ENCODE measurements at regions not wholly inside any gene's neighbourhood (a gene's known extent, or its start where the extent isn't known, plus 50 kb on each side); places are given as distances from the start of the nearest gene placed in this dataset.

- H3K4me3 Mint-ChIP-seq (ENCODE audit: unreplicated experiment), result no peak overlapping the region
- no peaks in the 10 kb centered on the region for H3K9me3 Mint-ChIP-seq (ENCODE audit: unreplicated experiment)
- H3K27ac Mint-ChIP-seq (ENCODE audit: unreplicated experiment), result no peak overlapping the region
- H3K27me3 Mint-ChIP-seq (ENCODE audit: unreplicated experiment), result peaks cover 4% of the 10 kb centered on the region
- no peak for DNase-seq (ENCODE audit: low spot score)
- no peaks in the 10 kb centered on the region for H3K4me1 Mint-ChIP-seq (ENCODE audit: unreplicated experiment)
- H3K36me3 Mint-ChIP-seq (ENCODE audit: low read depth, unreplicated experiment), result no peaks in the 10 kb centered on the region
- no peak for TF ChIP-seq CTCF (IDR thresholded peaks at IDR 0.05; ENCODE audit: unreplicated experiment)
Observed at GRCh38 chr2:235149736-235150135, 197.9 kb downstream of the SH3BP4 start.

GRCh38 chr2:235151152-235151551, 199.3 kb downstream of the SH3BP4 start:
- Mint-ChIP-seq H3K9me3 (ENCODE audit: unreplicated experiment) (no peaks in the 10 kb centered on the region), H3K27ac (ENCODE audit: unreplicated experiment) (no peak overlapping the region), H3K27me3 (ENCODE audit: unreplicated experiment) (peaks cover 2% of the 10 kb centered on the region), H3K4me3 (ENCODE audit: unreplicated experiment) (no peak overlapping the region), H3K36me3 (ENCODE audit: low read depth, unreplicated experiment) (no peaks in the 10 kb centered on the region), H3K4me1 (ENCODE audit: unreplicated experiment) (no peaks in the 10 kb centered on the region)
- DNase-seq (ENCODE audit: low spot score), result no peak
- no peak for TF ChIP-seq CTCF (IDR thresholded peaks at IDR 0.05; ENCODE audit: unreplicated experiment)

- Mint-ChIP-seq H3K36me3 (ENCODE audit: low read depth, unreplicated experiment) (no peaks in the 10 kb centered on the region), H3K4me3 (ENCODE audit: unreplicated experiment) (no peak overlapping the region), H3K9me3 (ENCODE audit: unreplicated experiment) (no peaks in the 10 kb centered on the region), H3K4me1 (ENCODE audit: unreplicated experiment) (no peaks in the 10 kb centered on the region), H3K27ac (ENCODE audit: unreplicated experiment) (no peak overlapping the region), H3K27me3 (ENCODE audit: unreplicated experiment) (peaks cover 4% of the 10 kb centered on the region)
- DNase-seq (ENCODE audit: low spot score), result no peak
- TF ChIP-seq CTCF (IDR thresholded peaks at IDR 0.05; ENCODE audit: unreplicated experiment), result no peak
Observed at GRCh38 chr2:235155163-235155562, 203.3 kb downstream of the SH3BP4 start.

GRCh38 chr2:235156055-235156454, 204.2 kb downstream of the SH3BP4 start:
- no peaks in the 10 kb centered on the region for H3K9me3 Mint-ChIP-seq (ENCODE audit: unreplicated experiment)
- no peak for TF ChIP-seq CTCF (IDR thresholded peaks at IDR 0.05; ENCODE audit: unreplicated experiment)
- DNase-seq (ENCODE audit: low spot score), result no peak
- H3K4me3 Mint-ChIP-seq (ENCODE audit: unreplicated experiment), result no peak overlapping the region
- no peaks in the 10 kb centered on the region for H3K36me3 Mint-ChIP-seq (ENCODE audit: low read depth, unreplicated experiment)
- H3K4me1 Mint-ChIP-seq (ENCODE audit: unreplicated experiment), result no peaks in the 10 kb centered on the region
- H3K27me3 Mint-ChIP-seq (ENCODE audit: unreplicated experiment), result peaks cover 4% of the 10 kb centered on the region
- no peak overlapping the region for H3K27ac Mint-ChIP-seq (ENCODE audit: unreplicated experiment)

GRCh38 chr2:235157746-235158482, 206.1 kb downstream of the SH3BP4 start:
- Mint-ChIP-seq H3K9me3 (ENCODE audit: unreplicated experiment) (no peaks in the 10 kb centered on the region), H3K36me3 (ENCODE audit: low read depth, unreplicated experiment) (no peaks in the 10 kb centered on the region), H3K4me1 (ENCODE audit: unreplicated experiment) (no peaks in the 10 kb centered on the region), H3K4me3 (ENCODE audit: unreplicated experiment) (no peak overlapping the region), H3K27ac (ENCODE audit: unreplicated experiment) (no peak overlapping the region), H3K27me3 (ENCODE audit: unreplicated experiment) (peaks cover 4% of the 10 kb centered on the region)
- DNase-seq (ENCODE audit: low spot score), result no peak
- TF ChIP-seq CTCF (IDR thresholded peaks at IDR 0.05; ENCODE audit: unreplicated experiment), result no peak

Measured in endothelial cell (in vitro differentiated cells).